ENCODE measurements at regions not wholly inside any gene's neighbourhood (a gene's known extent, or its start where the extent isn't known, plus 50 kb on each side); places are given as distances from the start of the nearest gene placed in this dataset.

DNA sequence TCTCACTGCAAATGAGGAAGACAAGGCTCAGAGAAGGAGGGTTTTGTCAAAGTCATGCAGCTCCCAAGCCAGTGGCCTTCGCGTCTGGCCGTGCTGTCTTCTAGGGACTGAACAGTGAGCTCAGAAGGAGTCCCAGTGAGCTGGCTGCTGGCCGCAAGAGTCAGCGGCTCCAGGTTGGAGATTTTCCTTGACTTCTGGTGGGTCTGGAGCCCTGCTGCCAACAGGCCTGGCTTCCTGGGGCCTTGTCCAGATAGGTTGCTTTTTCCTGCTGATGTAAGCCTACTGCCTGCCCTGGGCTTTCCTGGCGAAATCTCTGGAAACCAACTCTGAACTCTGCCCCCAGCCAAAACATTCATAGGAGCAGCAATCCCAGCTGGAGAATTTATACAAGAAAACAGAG lies 272.7 kb upstream of the CADM1 start:
- in situ Hi-C loops (cut with HindIII; ENCODE audit: low sequenced_read_pairs) = no loop called here

GRCh38 chr11:115775846-115776245 lies 271.6 kb upstream of the CADM1 start:
- in situ Hi-C loops (cut with HindIII; ENCODE audit: low sequenced_read_pairs) = no loop called here

GRCh38 chr11:115774756-115775155 lies 270.5 kb upstream of the CADM1 start:
- in situ Hi-C loops (cut with HindIII; ENCODE audit: low sequenced_read_pairs) = no loop called here

- in situ Hi-C loops (cut with HindIII; ENCODE audit: low sequenced_read_pairs) = no loop called here
Observed at GRCh38 chr11:115769891-115770290, 265.7 kb upstream of the CADM1 start.

GRCh38 chr11:115767883-115768282 lies 263.7 kb upstream of the CADM1 start:
- in situ Hi-C loops (cut with HindIII; ENCODE audit: low sequenced_read_pairs) = no loop called here

GRCh38 chr11:115767047-115767802 lies 263.0 kb upstream of the CADM1 start:
- in situ Hi-C loops (cut with HindIII; ENCODE audit: low sequenced_read_pairs) = no loop called here

DNA sequence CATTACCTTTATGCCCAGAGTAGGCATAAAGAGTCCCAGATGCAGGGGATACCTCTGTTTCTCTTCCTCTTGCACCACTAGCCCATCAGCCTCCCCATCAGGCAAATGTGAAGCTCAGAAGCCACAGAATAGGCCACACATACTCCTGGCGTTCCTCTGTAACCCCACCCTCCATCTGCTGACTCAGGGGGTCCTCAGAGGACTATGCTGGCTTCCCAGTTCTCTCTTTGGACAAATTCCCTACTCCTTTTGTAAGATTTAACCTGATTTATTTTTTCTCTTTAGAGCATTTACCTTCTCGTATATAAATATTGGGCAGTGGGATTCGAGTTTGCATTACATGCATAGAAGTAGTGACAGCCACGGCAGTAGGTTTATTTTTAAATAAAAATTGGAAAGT lies 262.3 kb upstream of the CADM1 start:
- in situ Hi-C loops (cut with HindIII; ENCODE audit: low sequenced_read_pairs) = no loop called here

DNA sequence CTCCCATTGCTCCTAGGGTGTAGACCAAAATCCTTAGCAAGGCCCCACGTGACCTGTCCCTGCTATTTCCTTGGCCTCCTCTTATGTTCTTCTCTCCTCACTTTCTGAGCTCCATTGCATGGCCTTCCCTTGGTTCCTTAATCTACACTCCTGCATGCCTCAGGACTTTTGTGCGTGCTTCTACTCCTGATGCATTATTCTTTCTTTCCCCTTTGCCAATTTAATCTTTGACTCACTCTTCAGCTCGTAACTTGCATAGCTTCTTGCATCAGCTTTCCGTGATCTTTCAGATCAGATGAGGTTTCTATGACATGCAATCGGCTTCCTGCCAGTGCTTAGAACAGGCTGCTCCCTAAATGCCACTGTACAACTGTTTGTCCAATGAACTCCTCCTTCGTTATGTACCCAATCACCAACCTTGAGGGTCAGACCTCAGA lies 261.6 kb upstream of the CADM1 start:
- in situ Hi-C loops (cut with HindIII; ENCODE audit: low sequenced_read_pairs) = no loop called here

DNA sequence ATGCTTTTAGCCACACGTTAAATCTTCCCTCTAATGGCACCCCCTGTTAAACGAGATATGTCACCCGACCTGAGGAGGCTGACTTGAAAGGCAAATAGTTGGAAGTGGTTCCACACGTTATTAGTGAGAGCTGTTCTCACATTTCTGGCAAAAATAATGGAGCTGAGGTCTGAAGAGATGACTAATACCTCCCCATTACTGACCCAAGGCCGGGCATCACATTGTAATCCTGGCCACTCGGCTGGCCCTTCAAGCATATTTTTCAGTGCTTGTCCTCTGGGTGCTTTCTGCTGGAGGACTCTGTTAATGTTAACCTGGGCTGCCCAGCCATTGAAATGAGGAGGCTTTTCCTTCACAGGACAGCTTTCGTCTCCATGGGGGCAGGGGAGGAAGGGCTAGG lies 260.0 kb upstream of the CADM1 start:
- in situ Hi-C loops (cut with HindIII; ENCODE audit: low sequenced_read_pairs) = no loop called here

- in situ Hi-C loops (cut with HindIII; ENCODE audit: low sequenced_read_pairs) = no loop called here
Observed at GRCh38 chr11:115761817-115762216, 257.6 kb upstream of the CADM1 start.

- in situ Hi-C loops (cut with HindIII; ENCODE audit: low sequenced_read_pairs) = no loop called here
Observed at GRCh38 chr11:115761348-115761747, 257.1 kb upstream of the CADM1 start.

DNA sequence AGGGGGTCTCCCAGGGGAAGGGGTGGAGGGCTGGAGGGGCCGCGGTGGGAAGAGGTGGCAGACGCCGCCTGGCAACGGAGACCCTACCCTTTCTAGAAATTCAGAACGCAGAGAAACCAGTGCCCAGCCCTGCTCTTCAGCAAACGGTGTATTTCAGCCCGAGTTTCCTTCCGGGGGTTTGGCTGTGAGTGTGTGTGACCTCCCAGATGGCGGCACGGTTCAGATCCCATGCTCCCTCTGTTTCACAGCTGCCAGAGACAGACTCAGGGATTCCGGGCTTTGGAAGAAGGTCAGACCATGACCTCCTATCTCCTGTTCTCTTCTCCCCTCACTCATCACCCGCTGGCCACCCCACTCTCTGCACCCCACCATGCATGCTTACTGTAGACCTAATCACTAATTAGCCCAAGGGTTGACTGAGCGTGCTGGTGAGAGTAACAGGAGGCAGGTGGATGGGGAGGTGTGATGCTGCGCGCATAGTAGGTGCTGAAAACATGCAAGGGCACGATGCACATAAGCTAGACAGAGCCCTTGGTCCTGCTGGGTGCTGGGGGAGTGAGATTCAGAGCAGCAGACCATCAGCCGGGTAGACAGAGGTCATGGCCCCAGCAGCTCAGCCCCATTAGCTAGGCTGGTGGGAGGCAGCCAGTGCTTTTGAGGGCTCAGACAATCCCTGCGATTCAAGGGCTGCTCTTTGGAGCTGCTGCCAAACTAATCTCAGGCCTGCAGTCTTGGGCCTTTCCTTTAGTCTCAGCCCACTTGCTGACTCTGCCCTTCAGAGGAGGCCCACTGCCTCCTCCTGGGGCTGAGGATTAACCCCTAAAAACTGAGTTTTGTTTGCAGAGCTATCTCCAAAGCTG lies 256.5 kb upstream of the CADM1 start:
- in situ Hi-C loops (cut with HindIII; ENCODE audit: low sequenced_read_pairs) = no loop called here

GRCh38 chr11:115759622-115760460 lies 255.6 kb upstream of the CADM1 start:
- in situ Hi-C loops (cut with HindIII; ENCODE audit: low sequenced_read_pairs) = no loop called here

DNA sequence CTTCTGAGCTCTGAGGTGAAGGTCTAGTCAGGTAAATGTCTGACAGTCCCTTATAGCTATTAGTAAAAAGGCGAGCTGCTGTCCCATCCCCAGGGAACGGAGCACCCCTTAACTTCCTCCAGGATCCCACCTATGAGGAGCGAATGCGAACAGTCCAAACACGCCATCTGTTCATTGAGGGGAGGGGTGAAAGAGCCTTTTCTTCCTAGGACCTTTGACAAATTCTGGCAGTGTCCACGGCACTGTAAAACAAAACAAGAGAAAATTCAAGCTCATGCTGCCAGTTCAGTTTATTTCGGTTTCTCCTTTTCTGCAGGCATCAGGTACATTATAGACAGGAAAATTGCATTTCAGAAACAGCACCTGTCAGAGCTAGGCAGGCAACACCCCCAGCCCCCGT lies 253.8 kb upstream of the CADM1 start:
- in situ Hi-C loops (cut with HindIII; ENCODE audit: low sequenced_read_pairs) = no loop called here

- in situ Hi-C loops (cut with HindIII; ENCODE audit: low sequenced_read_pairs) = no loop called here
Observed at GRCh38 chr11:115751243-115752015, 247.2 kb upstream of the CADM1 start.

- in situ Hi-C loops (cut with HindIII; ENCODE audit: low sequenced_read_pairs) = no loop called here
Observed at GRCh38 chr11:115745610-115746512, 241.6 kb upstream of the CADM1 start.

DNA sequence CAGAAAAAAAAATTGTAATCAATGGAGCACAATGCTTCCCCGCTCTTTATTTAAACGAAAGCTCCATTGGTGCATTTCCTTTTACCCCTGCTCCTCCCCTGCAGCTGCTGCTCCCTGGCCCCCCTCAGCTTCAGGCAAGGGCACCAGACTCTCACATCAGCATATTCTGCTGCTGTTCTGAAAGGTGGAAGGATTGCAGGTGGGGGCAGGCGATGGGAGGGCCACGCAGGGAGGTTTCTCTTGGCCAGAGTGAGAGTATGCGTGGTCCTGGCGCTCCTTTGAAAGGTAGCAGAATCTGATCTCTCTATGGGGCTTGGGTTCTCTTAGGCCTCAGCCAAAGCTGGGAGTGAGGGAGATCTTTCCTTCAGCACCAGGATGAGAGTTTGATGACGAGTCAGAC lies 240.9 kb upstream of the CADM1 start:
- in situ Hi-C loops (cut with HindIII; ENCODE audit: low sequenced_read_pairs) = no loop called here

- in situ Hi-C loops (cut with HindIII; ENCODE audit: low sequenced_read_pairs) = no loop called here
Observed at GRCh38 chr11:115743719-115744118, 239.5 kb upstream of the CADM1 start.

DNA sequence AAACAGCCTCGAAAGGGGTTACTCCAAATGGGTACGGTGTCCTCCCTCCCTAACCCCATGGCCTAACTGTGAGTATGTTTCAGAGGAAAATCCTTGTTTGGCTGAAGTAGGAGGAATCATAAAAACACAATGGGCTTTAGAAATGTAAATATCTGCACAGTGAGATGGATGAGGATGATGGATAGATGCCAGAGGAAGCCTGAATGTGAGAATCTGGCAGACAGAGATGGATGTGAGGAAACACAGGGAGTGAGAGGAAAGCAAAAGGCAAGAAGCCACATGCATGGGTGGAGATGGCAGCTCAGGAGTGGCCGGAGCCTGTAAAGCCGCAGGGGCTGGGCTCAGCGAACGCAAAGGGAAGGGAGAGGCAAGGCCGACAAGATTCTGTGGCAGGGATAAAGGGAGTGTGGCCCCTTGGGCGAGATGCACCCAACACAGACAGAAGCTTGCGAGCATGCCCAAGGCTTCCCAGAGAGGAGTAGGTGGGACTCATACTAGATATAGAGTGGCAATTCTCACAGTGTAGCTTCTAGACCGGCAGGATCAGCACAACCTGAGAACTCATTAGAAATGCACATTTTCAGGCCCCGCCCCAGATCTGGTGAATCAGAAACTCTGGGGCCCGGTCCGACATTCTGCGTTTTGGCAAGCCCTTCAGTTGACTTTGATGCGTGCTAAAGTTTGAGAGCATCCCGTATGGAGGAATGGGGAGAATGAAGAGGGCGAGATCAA lies 237.3 kb upstream of the CADM1 start:
- in situ Hi-C loops (cut with HindIII; ENCODE audit: low sequenced_read_pairs) = no loop called here

Data from endothelial cell of hepatic sinusoid (primary cell).